Activated CD4-positive, alpha-beta T cell treated with anti-CD3 and anti-CD28 coated beads, Interleukin-2, Interleukin-6, amounts not matched to agents 100 ng/mL and 50 ng/mL, durations not matched to agents 16 hours and 8 hours (primary cell): ENCODE measurements at regions not wholly inside any gene's neighbourhood (a gene's known extent, or its start where the extent isn't known, plus 50 kb on each side); places are given as distances from the start of the nearest gene placed in this dataset.

Experiments
- DNase-seq: peaks from one replicate; pipeline ENCODE4 v3.0.0-alpha.2; 2020

- DNase-seq: no peak
Measured at GRCh38 chr5:175282611-175283225, 161.3 kb downstream of the DRD1 start.

GRCh38 chr5:175281714-175282113 lies 162.3 kb downstream of the DRD1 start:
- DNase-seq: no peak

GRCh38 chr5:175281257-175281656 lies 162.7 kb downstream of the DRD1 start:
- no peak for DNase-seq

GRCh38 chr5:175279506-175279905 lies 164.5 kb downstream of the DRD1 start:
- no peak for DNase-seq

- no peak for DNase-seq
Measured at GRCh38 chr5:175275748-175276147, 168.2 kb downstream of the DRD1 start.

- DNase-seq: no peak
Measured at GRCh38 chr5:175275097-175275496, 168.9 kb downstream of the DRD1 start.

- DNase-seq: no peak
Measured at GRCh38 chr5:175274171-175274570, 169.8 kb downstream of the DRD1 start.

- no peak for DNase-seq
Measured at GRCh38 chr5:175264406-175264805, 179.6 kb downstream of the DRD1 start.

- no peak for DNase-seq
Measured at GRCh38 chr5:175263776-175264175, 180.2 kb downstream of the DRD1 start.

GRCh38 chr5:175261526-175261925 lies 182.5 kb downstream of the DRD1 start:
- DNase-seq: no peak

- no peak for DNase-seq
Measured at GRCh38 chr5:175261037-175261436, 182.9 kb downstream of the DRD1 start.

GRCh38 chr5:175257847-175258194 lies 186.2 kb downstream of the DRD1 start:
- DNase-seq: no peak

GRCh38 chr5:175257128-175257846 lies 186.7 kb downstream of the DRD1 start:
- DNase-seq: peak; percentile 3

- DNase-seq: no peak
Measured at GRCh38 chr5:175254155-175254554, 189.8 kb downstream of the DRD1 start.

- DNase-seq: no peak
Measured at GRCh38 chr5:175253597-175253996, 190.4 kb downstream of the DRD1 start.

- no peak for DNase-seq
Measured at GRCh38 chr5:175252234-175252805, 191.7 kb downstream of the DRD1 start.

GRCh38 chr5:175250426-175250825 lies 193.6 kb downstream of the DRD1 start:
- no peak for DNase-seq

GRCh38 chr5:175248416-175248905 lies 195.5 kb downstream of the DRD1 start:
- no peak for DNase-seq

- no peak for DNase-seq
Measured at GRCh38 chr5:175246889-175247520, 197.0 kb downstream of the DRD1 start.

- peak; percentile 71 for DNase-seq
Measured at GRCh38 chr5:175246242-175246888, 197.6 kb downstream of the DRD1 start.

- no peak for DNase-seq
Measured at GRCh38 chr5:175243441-175243840, 200.5 kb downstream of the DRD1 start.

GRCh38 chr5:175242207-175242606 lies 201.8 kb downstream of the DRD1 start:
- no peak for DNase-seq

- DNase-seq: no peak
Measured at GRCh38 chr5:175238326-175238725, 205.7 kb downstream of the DRD1 start.
